Ovary (tissue), 7 donors: ENCODE measurements at regions not wholly inside any gene's neighbourhood (a gene's known extent, or its start where the extent isn't known, plus 50 kb on each side); places are given as distances from the start of the nearest gene placed in this dataset.
"Not testable (repeated sequence)": the region's sequence is repeated elsewhere in the genome, so short reads cannot be mapped to it uniquely, and the experiment has no call there.

Experiments used
- DNase-seq, 5 donors: peaks; one replicate each; pipeline ENCODE4 v3.0.0-alpha.2; 2019 to 2020
- H3K27ac ChIP-seq, 2 donors: fragments of 200-600 bp; one replicate each; pipeline versions ENCODE4 v1.5.1 to v1.8.0; 2019 to 2022
- H3K27me3 ChIP-seq: fragments of 200-600 bp; one replicate; pipeline ENCODE4 v1.8.0; 2022
- H3K36me3 ChIP-seq: fragments of 200-600 bp; sonication (generic); one replicate; pipeline ENCODE4 v1.5.1; 2019
- H3K4me1 ChIP-seq: one replicate; pipeline ENCODE4 v1.8.1; 2013; ENCODE audit warnings: mild to moderate bottlenecking, moderate library complexity; ENCODE audit not compliant: insufficient read depth
- H3K4me3 ChIP-seq: fragments of 200-600 bp; sonication (generic); one replicate; pipeline ENCODE4 v1.5.1; 2017
- H3K9me3 ChIP-seq, 2 donors: fragments of 200-600 bp in 1 of 2; sonication (generic) in 1 of 2; one replicate each; pipeline versions ENCODE4 v1.5.1 to v1.8.1; 2013 to 2019; ENCODE audit warnings: mild to moderate bottlenecking in 1 of 2, moderate library complexity in 1 of 2
- EP300 ChIP-seq: sonication (generic); formaldehyde crosslinking; IDR thresholded peaks from one replicate; pipeline ENCODE4 v1.6.1; 2017; ENCODE audit warnings: antibody characterized with exemption
- POLR2A ChIP-seq: fragments of 450-650 bp; IDR thresholded peaks from one replicate; pipeline ENCODE4 v1.6.1; 2017; ENCODE audit warnings: antibody characterized with exemption, mild to moderate bottlenecking, moderate library complexity
- WGBS, 3 donors: extraction: QIAGEN DNeasy Blood & Tissue Kit in 1 of 3; methylation state at CpG; one replicate each; pipeline versions ENCODE4 v1.1.5 to v1.1.7; 2013 to 2017; 5-methylcytosine and 5-hydroxymethylcytosine counted together
- intact Hi-C, 4 donors: fragments of 100-400 bp; cut with DNase I; formaldehyde crosslinking; loops; one replicate each; pipeline versions ENCODE4 v1.11.0 to v1.15.1; 2022 to 2023
- TF ChIP-seq, protein P1 (sequence below), 3 donors: fragments of 450-650 bp in 2 of 3; fragments of 200-600 bp in 1 of 3; IDR thresholded peaks; one replicate each; pipeline versions ENCODE4 v1.5.1 to v1.8.0; 2016 to 2022; ENCODE audit warnings: antibody characterized with exemption in 3 of 3, mild to moderate bottlenecking in 1 of 3
- donor health status: DM: no; HTN: no; CAD: no; lungs with moderate emphysema.
- donor health status: DM: no; HTN: no; CAD: no.
- donor health status: Bipolar disorder and iron deficiency.
- donor health status: DM: no; HTN: no; CAD: no.
- donor health status: DM: yes; HTN: yes; CAD: no.

DNA sequence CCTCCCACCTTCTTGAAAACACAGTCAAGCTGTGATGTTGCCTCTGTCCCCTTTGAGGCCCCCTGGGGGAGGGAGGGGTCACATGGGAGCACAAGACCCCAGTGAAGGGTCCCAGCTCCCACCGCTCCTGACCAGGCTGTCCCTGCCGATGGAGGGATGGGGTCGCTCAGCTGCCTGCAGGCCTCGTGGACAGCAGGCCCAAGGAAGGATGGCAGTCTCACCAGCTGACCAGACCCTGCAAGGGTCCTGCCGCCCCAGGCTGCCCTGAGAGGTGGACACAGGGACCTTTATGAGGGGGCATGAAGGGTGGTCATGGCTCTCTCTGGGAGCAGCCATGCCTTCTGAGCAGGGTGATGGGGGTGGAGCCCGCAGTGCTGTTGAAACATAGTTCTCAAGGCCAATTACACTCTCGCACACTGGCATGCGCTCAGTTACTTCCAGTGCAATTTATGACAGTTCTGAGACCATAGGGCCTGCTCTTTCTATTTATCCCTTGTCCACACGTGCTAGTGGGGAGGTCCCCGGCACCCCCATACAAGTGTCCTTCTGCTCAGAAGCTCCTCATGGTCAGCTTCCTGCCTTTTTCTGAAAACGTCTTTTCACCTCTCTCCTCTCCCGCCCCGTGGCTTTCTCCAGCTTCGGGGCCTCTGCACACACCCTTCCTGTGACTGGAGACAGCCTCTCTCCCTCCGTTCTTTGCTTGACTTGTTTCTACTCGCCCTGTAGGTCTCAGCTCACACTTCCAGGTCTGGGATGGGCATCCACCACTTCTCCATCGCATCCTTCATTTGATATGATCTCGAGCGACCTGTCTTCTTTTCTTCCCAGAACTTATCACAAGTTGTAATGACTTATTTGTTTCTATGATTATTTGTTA, 313.1 kb downstream of the ADGRD1 start:
- intact Hi-C loops: loop anchor here in 1 of 4 donors (1.0 kb wide), 1 partner anchor 135 kb away; no protein-coding TSS in a partner anchor
- no peak overlapping the region for H3K4me3 ChIP-seq

DNA sequence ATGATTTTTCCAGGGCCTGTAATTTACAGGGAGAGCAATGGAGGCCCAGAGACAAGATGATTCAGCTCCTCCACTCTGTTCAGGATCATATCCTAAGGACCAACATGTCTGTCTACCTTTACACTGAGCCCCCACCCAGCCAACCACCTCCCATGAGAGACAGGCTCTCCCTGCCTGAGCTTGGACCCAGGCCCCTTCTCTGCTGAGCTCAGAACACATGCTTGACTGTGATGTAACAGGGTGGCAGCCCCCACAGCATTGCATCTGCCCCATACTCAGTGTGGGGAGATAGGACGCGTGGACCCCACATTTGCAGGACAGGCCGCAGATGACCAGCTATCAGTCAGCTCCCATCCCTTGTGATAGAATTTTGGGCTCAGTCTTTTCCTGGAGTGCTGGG, 313.9 kb downstream of the ADGRD1 start:
- H3K4me3 ChIP-seq: no peak overlapping the region
- no peak for DNase-seq
- intact Hi-C loops: loop anchor here in 1 of 4 donors (1.0 kb wide), 1 partner anchor 135 kb away; no protein-coding TSS in a partner anchor
- 96 to 100% (median 97%) methylated on average over 3 of the region's 3 CpGs for WGBS, 3 donors
- no peaks in the 10 kb centered on the region for H3K9me3 ChIP-seq
- H3K27me3 ChIP-seq: no peaks in the 10 kb centered on the region
- no peaks in the 10 kb centered on the region for H3K36me3 ChIP-seq
- peak overlapping the region in 1 of 2 donors; percentile 34 for H3K27ac ChIP-seq
- H3K4me1 ChIP-seq: no peaks in the 10 kb centered on the region
- TF ChIP-seq EP300: no peak
- TF ChIP-seq, protein P1, sequence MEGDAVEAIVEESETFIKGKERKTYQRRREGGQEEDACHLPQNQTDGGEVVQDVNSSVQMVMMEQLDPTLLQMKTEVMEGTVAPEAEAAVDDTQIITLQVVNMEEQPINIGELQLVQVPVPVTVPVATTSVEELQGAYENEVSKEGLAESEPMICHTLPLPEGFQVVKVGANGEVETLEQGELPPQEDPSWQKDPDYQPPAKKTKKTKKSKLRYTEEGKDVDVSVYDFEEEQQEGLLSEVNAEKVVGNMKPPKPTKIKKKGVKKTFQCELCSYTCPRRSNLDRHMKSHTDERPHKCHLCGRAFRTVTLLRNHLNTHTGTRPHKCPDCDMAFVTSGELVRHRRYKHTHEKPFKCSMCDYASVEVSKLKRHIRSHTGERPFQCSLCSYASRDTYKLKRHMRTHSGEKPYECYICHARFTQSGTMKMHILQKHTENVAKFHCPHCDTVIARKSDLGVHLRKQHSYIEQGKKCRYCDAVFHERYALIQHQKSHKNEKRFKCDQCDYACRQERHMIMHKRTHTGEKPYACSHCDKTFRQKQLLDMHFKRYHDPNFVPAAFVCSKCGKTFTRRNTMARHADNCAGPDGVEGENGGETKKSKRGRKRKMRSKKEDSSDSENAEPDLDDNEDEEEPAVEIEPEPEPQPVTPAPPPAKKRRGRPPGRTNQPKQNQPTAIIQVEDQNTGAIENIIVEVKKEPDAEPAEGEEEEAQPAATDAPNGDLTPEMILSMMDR (IDR thresholded peaks at IDR 0.05): no peak
- TF ChIP-seq POLR2A: no peak

More for the DNA sequence above, 313.1 kb downstream of the ADGRD1 start:
- DNase-seq: peak in 3 of 5 donors; percentile 22 to 58 (median 47)
- TF ChIP-seq, protein P1 (IDR thresholded peaks at IDR 0.05): no peak
- no peak for TF ChIP-seq EP300
- no peak for TF ChIP-seq POLR2A
- H3K4me1 ChIP-seq: no peaks in the 10 kb centered on the region
- WGBS, 3 donors: 68 to 73% (median 69%) methylated on average over 18 to 19 of the region's 19 CpGs
- H3K9me3 ChIP-seq: no peaks in the 10 kb centered on the region
- H3K36me3 ChIP-seq: no peaks in the 10 kb centered on the region
- H3K27ac ChIP-seq: peak overlapping the region in 1 of 2 donors; percentile 34
- no peaks in the 10 kb centered on the region for H3K27me3 ChIP-seq

DNA sequence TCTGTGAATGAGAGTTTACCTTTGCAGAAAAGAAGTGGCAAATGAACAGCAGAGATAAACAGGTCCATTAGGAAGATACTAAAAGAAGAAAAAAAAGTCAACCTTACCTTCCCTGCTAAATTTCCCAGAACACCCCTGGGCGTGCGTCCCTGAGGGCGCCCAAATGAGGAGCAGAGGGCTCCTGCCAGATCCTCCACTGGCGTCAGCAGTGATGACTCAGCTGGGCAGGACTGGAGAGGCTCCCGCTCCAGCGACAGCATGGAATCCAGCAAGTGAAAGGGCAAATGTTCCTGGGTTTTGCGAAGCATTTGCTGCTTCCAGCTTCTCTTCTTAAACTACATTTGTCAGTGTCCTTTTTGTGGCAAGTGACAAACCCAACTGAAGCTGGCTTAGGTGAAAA, 314.4 kb downstream of the ADGRD1 start:
- peak overlapping the region in 1 of 2 donors; percentile 52 for H3K27ac ChIP-seq
- WGBS, 3 donors: 9 to 30% (median 25%) methylated on average over 3 to 7 of the region's 7 CpGs
- peak; percentile 71 to 84 (median 81) for DNase-seq
- H3K4me3 ChIP-seq, H3K36me3 ChIP-seq, H3K9me3 ChIP-seq, intact Hi-C loops, H3K27me3 ChIP-seq, H3K4me1 ChIP-seq: not testable (repeated sequence)

DNA sequence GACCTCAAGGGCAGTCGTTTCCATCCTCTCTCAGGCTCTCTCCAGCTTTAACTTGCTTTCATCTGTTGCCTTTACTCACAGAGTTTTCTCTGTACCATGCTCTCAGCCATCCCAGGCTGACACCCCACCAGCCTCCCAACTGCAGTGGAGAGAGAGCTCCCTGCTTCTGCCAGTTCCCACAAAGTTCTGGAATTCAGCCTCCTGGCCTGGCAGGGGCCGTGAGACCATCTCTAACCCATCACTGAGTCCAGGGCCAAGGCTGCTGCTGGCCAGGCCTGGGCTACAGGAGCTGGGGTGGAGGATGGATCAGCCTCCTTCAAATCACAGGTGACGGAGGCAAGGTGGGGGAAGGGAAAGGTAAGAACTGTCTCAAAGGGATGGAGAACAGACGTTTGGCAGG, 314.9 kb downstream of the ADGRD1 start:
- intact Hi-C loops, H3K4me3 ChIP-seq: not testable (repeated sequence)
- peak overlapping the region in 1 of 2 donors; percentile 52 for H3K27ac ChIP-seq

DNA sequence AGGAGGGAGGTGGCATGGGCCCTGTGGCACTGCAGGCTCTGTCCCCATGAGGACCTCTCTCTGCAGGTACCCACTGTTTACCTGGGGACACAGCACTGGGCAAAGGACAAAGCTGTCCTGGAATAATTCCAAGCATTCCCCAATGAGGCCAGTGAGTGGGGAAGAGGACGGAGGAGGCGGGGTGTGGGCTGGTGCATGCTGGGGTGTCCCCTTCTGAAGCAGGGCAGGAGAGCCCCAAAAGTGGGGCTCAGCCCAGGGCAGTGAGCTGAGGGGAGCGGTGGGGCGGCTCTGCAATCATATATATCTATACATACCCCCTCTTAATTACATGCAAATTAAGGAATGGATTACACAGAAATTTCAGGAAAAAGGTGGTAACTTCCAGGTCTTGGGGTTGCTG, 315.8 kb downstream of the ADGRD1 start:
- H3K27me3 ChIP-seq: no peaks in the 10 kb centered on the region
- WGBS, 3 donors: 74 to 99% (median 99%) methylated on average over 4 of the region's 4 CpGs
- no peak overlapping the region for H3K27ac ChIP-seq
- no peak for TF ChIP-seq POLR2A
- TF ChIP-seq, protein P1 (IDR thresholded peaks at IDR 0.05): no peak
- no peak for TF ChIP-seq EP300
- H3K4me1 ChIP-seq: no peaks in the 10 kb centered on the region
- intact Hi-C loops: no loop called here
- DNase-seq: no peak
- no peaks in the 10 kb centered on the region for H3K9me3 ChIP-seq
- no peak overlapping the region for H3K4me3 ChIP-seq
- H3K36me3 ChIP-seq: no peaks in the 10 kb centered on the region

More for the DNA sequence above, 314.9 kb downstream of the ADGRD1 start:
- peak in 3 of 5 donors; percentile 26 to 61 (median 55) for DNase-seq
- H3K4me1 ChIP-seq, H3K36me3 ChIP-seq, H3K27me3 ChIP-seq, H3K9me3 ChIP-seq: not testable (repeated sequence)
- 30 to 76% (median 73%) methylated on average over 1 to 3 of the region's 4 CpGs for WGBS, 3 donors

DNA sequence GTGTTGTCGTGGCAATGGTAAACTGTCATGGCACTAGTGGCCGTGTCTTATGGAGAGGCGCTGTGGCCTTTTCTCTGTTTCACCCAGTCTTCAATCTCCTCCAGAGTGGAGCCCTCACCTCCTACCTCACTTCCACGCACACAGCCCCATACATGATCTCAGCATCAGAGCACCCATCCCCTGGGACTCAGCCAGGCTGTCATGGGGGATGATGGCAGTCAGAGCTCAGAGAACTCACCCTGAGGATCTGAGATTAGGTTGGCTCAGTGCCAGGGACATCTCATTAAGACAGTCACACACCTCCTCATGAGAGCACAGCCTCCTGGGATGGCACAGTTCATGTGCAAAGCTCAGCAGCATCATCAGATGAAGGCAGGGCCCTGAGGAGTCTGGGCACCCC, 316.3 kb downstream of the ADGRD1 start:
- H3K4me3 ChIP-seq, H3K36me3 ChIP-seq, H3K9me3 ChIP-seq, H3K4me1 ChIP-seq, intact Hi-C loops, DNase-seq, H3K27me3 ChIP-seq, H3K27ac ChIP-seq: not testable (repeated sequence)
- WGBS, 3 donors: 90 to 97% (median 96%) methylated on average over 4 of the region's 4 CpGs
